ENCODE measurements at regions not wholly inside any gene's neighbourhood (a gene's known extent, or its start where the extent isn't known, plus 50 kb on each side); places are given as distances from the start of the nearest gene placed in this dataset.
"Not testable (repeated sequence)": the region's sequence is repeated elsewhere in the genome, so short reads cannot be mapped to it uniquely, and the experiment has no call there.

- H3K4me1 Mint-ChIP-seq; H3K4me3 Mint-ChIP-seq; ATAC-seq (ENCODE audit: low read depth); H3K27ac Mint-ChIP-seq; H3K9me3 Mint-ChIP-seq; POLR2A ChIA-PET; H3K36me3 Mint-ChIP-seq; H3K27me3 Mint-ChIP-seq; DNase-seq: not testable (repeated sequence)
These were observed 70.8 kb upstream of the SPDYE9 start for GRCh38 chr7:73156510-73157168.

- H3K4me1 Mint-ChIP-seq, H3K27me3 Mint-ChIP-seq, H3K9me3 Mint-ChIP-seq, POLR2A ChIA-PET, H3K36me3 Mint-ChIP-seq: not testable (repeated sequence)
- H3K4me3 Mint-ChIP-seq, result peak overlapping the region; percentile 81
- DNase-seq (peak; percentile 85), ATAC-seq (ENCODE audit: low read depth) (peak; percentile 96)
- H3K27ac Mint-ChIP-seq, result peak overlapping the region; percentile 63
These were observed 68.8 kb upstream of the SPDYE9 start for GRCh38 chr7:73154586-73155038.

- POLR2A ChIA-PET; H3K4me1 Mint-ChIP-seq; H3K27ac Mint-ChIP-seq; ATAC-seq (ENCODE audit: low read depth); DNase-seq; H3K27me3 Mint-ChIP-seq; H3K9me3 Mint-ChIP-seq; H3K36me3 Mint-ChIP-seq: not testable (repeated sequence)
- H3K4me3 Mint-ChIP-seq, result peak overlapping the region; percentile 81
These were observed 68.2 kb upstream of the SPDYE9 start for GRCh38 chr7:73153921-73154585.

GRCh38 chr7:73148570-73148969 lies 62.7 kb upstream of the SPDYE9 start:
- H3K4me3 Mint-ChIP-seq; H3K9me3 Mint-ChIP-seq; H3K36me3 Mint-ChIP-seq; H3K27me3 Mint-ChIP-seq; POLR2A ChIA-PET; DNase-seq; ATAC-seq (ENCODE audit: low read depth); H3K27ac Mint-ChIP-seq; H3K4me1 Mint-ChIP-seq: not testable (repeated sequence)

GRCh38 chr7:73147681-73148080 lies 61.8 kb upstream of the SPDYE9 start:
- H3K27ac Mint-ChIP-seq; H3K4me1 Mint-ChIP-seq; H3K9me3 Mint-ChIP-seq; DNase-seq; H3K36me3 Mint-ChIP-seq; POLR2A ChIA-PET; ATAC-seq (ENCODE audit: low read depth); H3K27me3 Mint-ChIP-seq; H3K4me3 Mint-ChIP-seq: not testable (repeated sequence)

GRCh38 chr7:73143993-73144392 lies 58.2 kb upstream of the SPDYE9 start:
- H3K4me1 Mint-ChIP-seq; POLR2A ChIA-PET; H3K27me3 Mint-ChIP-seq; H3K36me3 Mint-ChIP-seq; H3K9me3 Mint-ChIP-seq; ATAC-seq (ENCODE audit: low read depth); DNase-seq; H3K4me3 Mint-ChIP-seq; H3K27ac Mint-ChIP-seq: not testable (repeated sequence)

GRCh38 chr7:73137922-73138321 lies 52.1 kb upstream of the SPDYE9 start:
- H3K9me3 Mint-ChIP-seq; H3K36me3 Mint-ChIP-seq; POLR2A ChIA-PET; H3K27me3 Mint-ChIP-seq; DNase-seq; H3K4me3 Mint-ChIP-seq; H3K4me1 Mint-ChIP-seq; ATAC-seq (ENCODE audit: low read depth); H3K27ac Mint-ChIP-seq: not testable (repeated sequence)
